ENCODE measurements at regions not wholly inside any gene's neighbourhood (a gene's known extent, or its start where the extent isn't known, plus 50 kb on each side); places are given as distances from the start of the nearest gene placed in this dataset.

DNA sequence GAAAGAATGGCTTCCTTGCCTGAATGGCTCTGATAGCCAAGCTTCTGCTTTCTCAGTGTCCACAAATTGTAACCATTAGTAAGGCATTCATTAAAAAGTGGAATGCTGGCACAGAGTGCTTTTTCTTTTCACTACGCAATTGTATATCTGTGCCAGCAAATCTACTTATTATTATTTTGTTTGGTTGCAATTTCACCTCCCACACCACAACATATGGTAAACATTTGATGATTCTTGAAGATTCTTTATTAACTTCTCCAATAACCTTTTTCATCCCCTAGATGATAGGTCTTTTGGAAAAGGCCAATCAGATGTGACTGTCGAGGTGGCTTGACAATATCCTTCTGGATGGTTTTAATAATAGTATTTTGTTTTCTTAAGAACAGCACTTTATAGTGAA, 234.1 kb downstream of the TMEM38B start:
- FAIRE-seq (no peak), DNase-seq (ENCODE audit: low read depth, low spot score) (no peak)
- Histone ChIP-seq H3K79me2 (ENCODE audit: control insufficient read depth, insufficient read depth, low read length) (no peaks in the 10 kb centered on the region), H3K9me3 (ENCODE audit: control insufficient read depth, low read depth, low read length) (no peaks in the 10 kb centered on the region), H3K27ac (ENCODE audit: control insufficient read depth, insufficient read depth, low read length) (no peak overlapping the region), H3K4me3 (ENCODE audit: control insufficient read depth in 2 of 3, extremely low read depth in 1 of 3, insufficient read depth in 2 of 3, low read depth in 1 of 3, low read length in 3 of 3) (no peak overlapping the region), H3K9ac (ENCODE audit: control insufficient read depth, extremely low read depth, insufficient read depth, low read length) (no peak overlapping the region), H3K27me3 (ENCODE audit: control insufficient read depth, extremely low read depth, insufficient read depth, low read length) (no peaks in the 10 kb centered on the region), H4K20me1 (ENCODE audit: control insufficient read depth, extremely low read depth, insufficient read depth, low read length) (no peaks in the 10 kb centered on the region), H3K4me1 (ENCODE audit: control insufficient read depth, extremely low read depth, insufficient read depth, low read length) (no peaks in the 10 kb centered on the region), H3K9me1 (ENCODE audit: control insufficient read depth, extremely low read depth, insufficient read depth, low read length) (no peaks in the 10 kb centered on the region), H3K36me3 (ENCODE audit: control insufficient read depth in 2 of 2, extremely low read depth in 1 of 2, insufficient read depth in 2 of 2, low read length in 2 of 2) (no peaks in the 10 kb centered on the region), H2AFZ (ENCODE audit: control insufficient read depth, low read length) (no peak overlapping the region), H3K4me2 (ENCODE audit: control insufficient read depth, extremely low read depth, insufficient read depth, low read depth, low read length) (no peak overlapping the region)
- dilution Hi-C loops (cut with MboI; ENCODE audit: extremely low pct_ligation_motif_present, low sequenced_read_pairs), result no loop called here
- TF ChIP-seq EZH2 (IDR thresholded peaks at IDR 0.05; ENCODE audit: low read length) (no peak), CTCF (optimal IDR thresholded peaks at IDR 0.05 in 1 of 3, IDR thresholded peaks at IDR 0.05 in 1 of 3, conservative IDR thresholded peaks at IDR 0.05 in 1 of 3; ENCODE audit: extremely low read depth in 1 of 3, insufficient read depth in 2 of 3, low read length in 3 of 3) (no peak)

DNA sequence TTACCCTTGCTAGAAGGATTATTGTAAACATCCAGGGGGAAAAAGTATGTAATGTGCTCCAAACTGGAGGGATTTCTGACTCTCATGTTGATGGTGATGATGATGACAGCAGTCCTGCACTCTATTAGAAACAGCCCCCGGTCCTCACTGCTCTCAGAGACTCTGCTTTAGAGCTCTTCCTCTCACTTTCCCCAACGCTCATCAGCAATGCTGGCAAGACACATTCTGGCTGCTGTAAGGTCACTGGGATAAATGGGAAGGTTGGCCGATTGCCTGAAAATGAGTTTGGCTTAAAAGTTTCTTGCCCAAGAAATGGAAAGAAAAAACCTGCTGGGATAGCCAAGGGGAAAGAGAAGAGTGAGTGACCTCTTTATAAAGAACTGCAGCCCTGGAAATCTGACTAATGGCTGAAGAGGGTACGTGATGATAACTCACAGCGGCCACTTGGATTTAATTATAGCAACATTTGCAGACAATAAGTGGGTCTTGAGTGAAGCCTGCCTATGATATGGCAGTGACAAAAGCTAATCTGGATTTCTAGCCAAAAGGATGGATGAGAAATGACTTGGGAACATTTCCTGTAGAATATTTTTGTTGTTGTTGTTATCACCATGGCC, 235.8 kb downstream of the TMEM38B start:
- FAIRE-seq (no peak), DNase-seq (ENCODE audit: low read depth, low spot score) (no peak)
- Histone ChIP-seq H3K36me3 (ENCODE audit: control insufficient read depth in 2 of 2, extremely low read depth in 1 of 2, insufficient read depth in 2 of 2, low read length in 2 of 2) (no peaks in the 10 kb centered on the region), H2AFZ (ENCODE audit: control insufficient read depth, low read length) (no peak overlapping the region), H3K4me3 (ENCODE audit: control insufficient read depth in 2 of 3, extremely low read depth in 1 of 3, insufficient read depth in 2 of 3, low read depth in 1 of 3, low read length in 3 of 3) (no peak overlapping the region), H4K20me1 (ENCODE audit: control insufficient read depth, extremely low read depth, insufficient read depth, low read length) (no peaks in the 10 kb centered on the region), H3K9me1 (ENCODE audit: control insufficient read depth, extremely low read depth, insufficient read depth, low read length) (no peaks in the 10 kb centered on the region), H3K4me2 (ENCODE audit: control insufficient read depth, extremely low read depth, insufficient read depth, low read depth, low read length) (no peak overlapping the region), H3K27ac (ENCODE audit: control insufficient read depth, insufficient read depth, low read length) (no peak overlapping the region), H3K9ac (ENCODE audit: control insufficient read depth, extremely low read depth, insufficient read depth, low read length) (no peak overlapping the region), H3K4me1 (ENCODE audit: control insufficient read depth, extremely low read depth, insufficient read depth, low read length) (no peaks in the 10 kb centered on the region), H3K27me3 (ENCODE audit: control insufficient read depth, extremely low read depth, insufficient read depth, low read length) (no peaks in the 10 kb centered on the region), H3K79me2 (ENCODE audit: control insufficient read depth, insufficient read depth, low read length) (no peaks in the 10 kb centered on the region), H3K9me3 (ENCODE audit: control insufficient read depth, low read depth, low read length) (no peaks in the 10 kb centered on the region)
- TF ChIP-seq CTCF (optimal IDR thresholded peaks at IDR 0.05 in 1 of 3, IDR thresholded peaks at IDR 0.05 in 1 of 3, conservative IDR thresholded peaks at IDR 0.05 in 1 of 3; ENCODE audit: extremely low read depth in 1 of 3, insufficient read depth in 2 of 3, low read length in 3 of 3), result no peak
- dilution Hi-C loops (cut with MboI; ENCODE audit: extremely low pct_ligation_motif_present, low sequenced_read_pairs), result no loop called here
